Amniotic epithelial cell (primary cell): ENCODE measurements at regions not wholly inside any gene's neighbourhood (a gene's known extent, or its start where the extent isn't known, plus 50 kb on each side); places are given as distances from the start of the nearest gene placed in this dataset.
"Not testable (repeated sequence)": the region's sequence is repeated elsewhere in the genome, so short reads cannot be mapped to it uniquely, and the experiment has no call there.

Source experiments
- DNase-seq: peaks from one replicate; pipeline ENCODE4 v3.0.0-alpha.2; 2010; ENCODE audit warnings: low read depth

DNA sequence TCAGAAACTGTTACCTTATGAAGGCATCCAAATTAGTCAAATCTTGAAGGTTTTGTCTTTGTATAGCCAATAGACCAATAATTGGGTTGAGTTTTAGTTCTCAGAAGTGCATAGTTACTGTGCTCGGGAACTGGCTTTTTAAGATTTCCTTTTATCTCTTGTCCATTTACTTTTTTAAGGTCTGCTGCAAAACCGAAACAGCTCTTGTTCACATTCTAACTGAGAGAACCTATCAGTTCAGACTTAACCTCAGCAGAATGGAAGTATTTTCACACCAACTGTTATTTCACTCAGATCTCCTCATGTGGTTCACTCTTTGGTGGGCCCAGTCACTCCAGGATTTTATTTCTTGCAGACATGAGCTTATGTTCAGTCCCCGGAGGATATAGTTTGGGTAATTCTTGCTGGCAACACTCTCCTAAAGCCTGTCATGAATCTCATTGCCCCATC, 55.5 kb downstream of the TPBG start:
- DNase-seq: no peak

GRCh38 chr6:82419859-82420258, 56.2 kb downstream of the TPBG start:
- DNase-seq: no peak

DNA sequence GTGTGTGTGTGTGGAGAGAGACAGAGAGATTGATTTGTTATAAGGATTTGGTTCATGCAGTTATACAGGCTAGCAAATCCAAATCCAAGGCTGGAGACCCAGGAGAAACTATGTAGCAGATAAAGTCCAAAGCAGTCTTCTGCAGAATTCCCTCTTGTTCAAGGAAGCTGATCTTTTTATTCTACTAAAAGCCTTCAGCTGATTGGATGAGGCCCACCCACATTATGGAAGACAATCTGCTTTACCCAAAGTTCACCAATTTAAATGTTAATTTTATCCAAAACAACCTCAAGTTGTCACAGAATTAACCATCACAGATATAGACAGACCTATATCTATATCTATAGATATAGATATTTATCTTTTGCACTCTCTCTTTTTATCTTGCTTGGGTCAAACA, 67.0 kb downstream of the TPBG start:
- no peak for DNase-seq

- DNase-seq: no peak
These were observed 73.1 kb downstream of the TPBG start for GRCh38 chr6:82436740-82437139.

DNA sequence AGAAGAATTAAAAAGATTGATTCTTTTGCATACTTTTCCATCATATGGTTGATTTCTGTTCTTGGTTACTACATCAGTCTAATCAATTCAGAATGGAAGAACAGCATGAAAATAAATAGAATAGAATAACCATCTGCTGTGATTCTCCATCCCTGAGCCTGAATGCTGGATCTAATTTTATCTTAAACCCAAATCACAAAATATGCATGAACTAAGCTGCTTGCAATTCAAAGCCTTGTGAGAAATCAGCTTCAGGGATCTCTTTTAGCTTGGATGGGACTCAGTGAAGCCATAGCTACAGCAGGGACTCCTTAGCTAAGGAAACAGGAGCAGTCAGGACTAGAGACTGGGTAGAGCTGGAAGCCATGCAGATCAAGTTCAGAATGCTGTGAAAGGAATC, 74.1 kb downstream of the TPBG start:
- no peak for DNase-seq

DNA sequence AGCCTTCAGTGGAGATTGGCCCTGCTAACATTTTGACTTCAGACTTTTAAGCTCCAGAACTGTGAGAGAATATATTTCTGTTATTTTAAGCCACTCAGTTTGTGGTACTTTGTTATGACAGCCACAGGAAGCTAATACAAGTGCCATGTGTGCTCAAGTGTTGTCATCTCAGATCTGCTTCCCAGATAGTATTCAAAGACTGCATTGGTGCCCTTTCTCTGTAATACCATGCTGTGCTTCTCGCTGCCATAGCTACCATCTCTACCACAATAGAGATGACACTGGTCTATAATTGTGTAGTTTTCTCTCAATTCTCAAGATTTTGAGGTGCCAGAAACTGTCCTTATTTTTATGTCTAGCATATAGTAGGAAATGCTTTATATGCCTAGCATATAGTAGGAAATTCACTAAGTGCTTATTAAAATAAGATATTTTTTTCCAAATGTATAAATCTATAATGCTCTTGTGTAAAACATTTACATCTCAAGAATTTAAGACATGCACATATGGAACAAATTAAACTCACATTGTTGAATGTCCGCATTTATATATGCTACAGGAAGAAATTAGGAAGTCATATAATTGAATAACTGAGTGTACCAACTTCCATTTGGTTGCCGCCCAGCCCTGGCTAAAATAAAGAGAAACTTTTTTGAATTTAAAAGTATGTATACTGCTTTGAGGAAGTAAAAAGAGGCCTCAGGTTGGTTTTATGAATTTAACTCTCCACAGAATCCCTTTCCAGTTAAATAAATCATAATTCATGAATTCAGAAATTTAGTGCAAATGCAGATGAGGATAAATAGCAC, 77.6 kb downstream of the TPBG start:
- no peak for DNase-seq

- no peak for DNase-seq
These were observed 78.6 kb downstream of the TPBG start for GRCh38 chr6:82442061-82442719.

- no peak for DNase-seq
These were observed 94.5 kb downstream of the TPBG start for GRCh38 chr6:82458147-82458546.

DNA sequence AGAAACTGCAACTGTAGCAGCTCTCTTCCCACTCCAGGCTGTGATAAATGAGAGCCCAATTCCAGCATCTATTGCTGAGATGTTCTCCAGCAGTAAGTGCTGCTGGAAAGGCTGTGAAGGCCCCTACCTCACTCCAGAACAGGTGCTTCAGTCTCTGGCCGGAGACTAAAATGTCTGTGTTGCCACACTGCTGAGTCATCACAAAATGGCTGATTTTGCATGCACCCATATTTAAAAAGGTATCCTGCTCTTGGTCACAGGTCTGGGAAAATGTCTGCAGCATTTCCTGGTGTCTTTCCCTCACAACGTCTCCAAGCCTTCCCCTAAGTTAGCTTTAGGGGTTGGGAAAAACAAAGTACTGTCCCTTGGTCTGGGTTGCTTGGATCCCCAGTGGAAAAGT, 95.1 kb downstream of the TPBG start:
- DNase-seq: no peak

DNA sequence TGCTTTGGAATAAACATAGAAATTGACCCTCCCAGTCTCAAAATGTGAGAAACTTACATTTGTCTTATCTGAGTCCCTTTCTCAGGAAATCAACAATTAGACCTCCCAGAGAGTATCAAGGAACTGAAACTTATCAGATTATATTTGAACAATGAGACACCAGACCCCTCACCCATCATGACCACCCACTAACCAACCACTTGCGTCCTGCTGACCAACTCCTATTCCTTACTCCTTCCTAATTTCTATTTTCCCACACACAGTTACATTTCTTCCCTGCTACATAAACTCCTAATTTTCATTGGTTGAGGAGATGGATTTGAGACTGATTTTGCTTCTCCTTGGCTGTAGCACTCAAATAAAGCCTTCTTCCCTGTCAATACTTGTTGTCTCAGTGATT, 97.9 kb downstream of the TPBG start:
- DNase-seq: no peak

- peak; percentile 2 for DNase-seq
These were observed 103.7 kb downstream of the TPBG start for GRCh38 chr6:82467338-82467737.

DNA sequence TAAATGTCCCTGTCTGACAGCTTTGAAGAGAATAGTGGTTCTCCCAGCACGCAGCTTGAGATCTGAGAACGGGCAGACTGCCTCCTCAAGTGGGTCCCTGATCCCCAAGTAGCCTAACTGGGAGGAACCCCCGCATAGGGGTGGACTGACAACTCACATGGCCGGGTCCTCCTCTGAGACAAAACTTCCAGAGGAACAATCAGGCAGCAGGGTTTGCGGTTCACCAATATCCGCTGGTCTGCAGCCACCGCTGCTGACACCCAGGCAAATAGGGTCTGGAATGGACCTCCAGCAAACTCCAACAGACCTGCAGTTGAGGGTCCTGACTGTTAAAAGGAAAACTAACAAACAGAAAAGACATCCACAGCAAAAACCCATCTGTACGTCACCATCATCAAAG, 106.5 kb downstream of the TPBG start:
- not testable (repeated sequence) for DNase-seq

DNA sequence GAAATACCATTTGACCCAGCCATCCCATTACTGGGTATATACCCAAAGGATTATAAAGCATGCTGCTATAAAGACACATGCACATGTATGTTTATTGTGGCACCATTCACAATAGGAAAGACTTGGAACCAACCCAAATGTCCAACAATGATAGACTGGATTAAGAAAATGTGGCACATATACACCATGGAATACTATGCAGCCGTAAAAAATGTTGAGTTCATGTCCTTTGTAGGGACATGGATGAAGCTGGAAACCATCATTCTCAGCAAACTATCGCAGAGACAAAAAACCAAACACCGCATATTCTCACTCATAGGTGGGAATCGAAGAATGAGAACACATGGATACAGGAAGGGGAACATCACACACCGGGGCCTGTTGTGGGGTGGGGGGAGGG, 111.5 kb downstream of the TPBG start:
- not testable (repeated sequence) for DNase-seq

DNA sequence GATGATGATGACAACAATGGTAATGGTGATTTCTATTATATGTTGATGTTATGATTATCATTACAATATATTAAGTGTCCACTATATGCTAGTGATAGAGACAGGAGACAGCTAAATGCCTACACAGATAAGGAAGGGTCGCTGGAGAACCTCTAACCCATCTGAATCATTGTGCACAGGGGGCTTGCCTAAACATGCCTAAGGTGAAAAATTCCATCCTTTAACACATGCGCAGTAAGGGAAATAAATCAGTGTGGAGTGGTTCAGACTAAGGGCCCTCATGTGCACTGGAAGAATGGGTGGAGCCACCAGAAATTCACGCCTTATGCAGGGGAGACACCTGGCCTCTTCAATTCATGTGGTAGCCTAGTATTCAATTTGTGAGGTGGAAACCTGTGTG, 120.4 kb downstream of the TPBG start:
- no peak for DNase-seq

GRCh38 chr6:82484737-82485626, 121.4 kb downstream of the TPBG start:
- no peak for DNase-seq

DNA sequence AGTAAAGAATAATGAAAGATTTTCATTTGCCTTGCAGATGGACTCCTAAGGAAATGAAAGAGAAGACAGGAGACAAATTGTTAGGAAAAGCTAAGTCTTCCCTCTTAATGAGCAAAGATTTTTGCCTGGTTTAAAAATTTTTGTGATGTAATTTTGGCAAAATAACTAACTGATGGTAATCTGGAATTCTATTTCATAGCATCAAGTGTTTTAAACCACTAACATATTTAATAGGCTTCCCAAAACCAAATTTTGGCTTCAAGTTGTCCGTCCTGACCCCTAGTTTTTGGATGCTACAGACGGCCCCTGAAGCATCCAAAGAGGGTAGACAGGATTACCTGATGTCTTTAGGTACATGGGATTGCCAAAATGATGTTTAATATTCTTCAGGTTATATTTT, 124.3 kb downstream of the TPBG start:
- no peak for DNase-seq

- no peak for DNase-seq
These were observed 124.8 kb downstream of the TPBG start for GRCh38 chr6:82488403-82488802.

DNA sequence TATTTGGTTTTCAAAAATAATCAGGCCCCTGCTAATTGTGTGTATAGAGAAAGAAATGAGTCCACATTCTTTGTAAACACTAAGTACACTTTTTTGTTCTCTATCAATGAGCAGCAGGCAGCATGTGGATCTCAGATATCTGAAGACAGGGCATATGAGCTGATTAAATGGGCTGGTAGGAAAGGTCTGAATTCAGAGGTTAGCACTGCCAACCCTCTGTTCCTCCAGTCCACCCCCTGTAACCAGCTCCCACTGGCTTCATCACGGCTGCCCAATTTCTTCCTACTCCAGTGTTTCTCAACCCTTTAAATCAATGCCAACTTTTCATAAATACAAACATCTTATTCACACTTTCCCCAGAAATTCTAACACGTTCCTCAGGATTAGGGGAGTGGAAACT, 128.5 kb downstream of the TPBG start:
- DNase-seq: no peak

- no peak for DNase-seq
These were observed 129.8 kb downstream of the TPBG start for GRCh38 chr6:82493467-82493866.

- no peak for DNase-seq
These were observed 130.8 kb downstream of the TPBG start for GRCh38 chr6:82494367-82494766.

DNA sequence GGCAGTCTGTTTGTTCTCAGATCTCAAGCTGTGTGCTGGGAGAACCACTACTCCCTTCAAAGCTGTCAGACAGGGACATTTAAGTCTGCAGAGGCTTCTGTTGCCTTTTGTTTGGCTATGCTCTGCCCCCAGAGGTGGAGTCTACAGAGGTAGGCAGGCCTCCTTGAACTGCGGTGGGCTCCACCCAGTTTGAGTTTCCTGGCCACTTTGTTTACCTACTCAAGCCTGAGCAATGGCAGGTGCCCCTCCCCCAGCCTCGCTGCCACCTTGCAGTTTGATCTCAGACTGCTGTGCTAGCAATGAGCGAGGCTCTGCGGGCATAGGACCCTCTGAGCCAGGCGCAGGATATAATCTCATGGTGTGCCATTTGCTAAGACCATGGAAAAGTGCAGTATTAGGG, 138.3 kb downstream of the TPBG start:
- DNase-seq: not testable (repeated sequence)

- DNase-seq: peak; percentile 35
These were observed 142.9 kb downstream of the TPBG start for GRCh38 chr6:82506526-82506925.

DNA sequence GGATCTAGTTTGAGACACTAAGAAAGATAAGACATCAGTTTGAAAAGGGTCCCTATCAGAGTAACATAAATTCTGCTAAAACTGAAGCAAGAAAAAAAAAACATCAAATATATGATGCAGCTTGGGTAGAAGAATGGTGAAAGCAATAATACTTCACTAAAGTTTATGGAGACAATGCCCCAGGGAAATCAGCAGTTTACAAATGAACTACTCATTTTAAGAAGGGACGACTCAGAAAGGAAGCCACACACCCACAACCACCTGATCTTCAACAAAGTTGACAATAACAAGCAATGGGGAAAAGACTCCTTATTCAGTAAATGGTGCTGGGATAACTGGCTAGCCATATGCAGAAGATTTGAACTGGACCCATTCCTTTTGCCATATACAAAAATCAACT, 143.5 kb downstream of the TPBG start:
- DNase-seq: no peak
